Muscle of back (tissue), 3 donors: ENCODE measurements at regions not wholly inside any gene's neighbourhood (a gene's known extent, or its start where the extent isn't known, plus 50 kb on each side); places are given as distances from the start of the nearest gene placed in this dataset.

Experiments used
- DNase-seq, 3 donors: peaks; one replicate each; pipeline versions ENCODE4 v3.0.0 to v3.0.0-alpha.2; 2013

- DNase-seq: no peak
Observed at GRCh38 chr6:105991561-105992314, 94.4 kb upstream of the PRDM1 start.

GRCh38 chr6:105990151-105990550 lies 96.0 kb upstream of the PRDM1 start:
- no peak for DNase-seq

GRCh38 chr6:105988812-105989577 lies 97.1 kb upstream of the PRDM1 start:
- no peak for DNase-seq

GRCh38 chr6:105988321-105988720 lies 97.8 kb upstream of the PRDM1 start:
- no peak for DNase-seq

- DNase-seq: peak in 1 of 3 donors; percentile 39
Observed at GRCh38 chr6:105987516-105987915, 98.6 kb upstream of the PRDM1 start.

- peak in 1 of 3 donors; percentile 22 for DNase-seq
Observed at GRCh38 chr6:105986998-105987397, 99.1 kb upstream of the PRDM1 start.

GRCh38 chr6:105985816-105986632 lies 100.1 kb upstream of the PRDM1 start:
- DNase-seq: peak in 1 of 3 donors; percentile 51

- peak in 1 of 3 donors; percentile 33 for DNase-seq
Observed at GRCh38 chr6:105985098-105985815, 100.9 kb upstream of the PRDM1 start.

- no peak for DNase-seq
Observed at GRCh38 chr6:105983763-105984162, 102.4 kb upstream of the PRDM1 start.

GRCh38 chr6:105982761-105983540 lies 103.2 kb upstream of the PRDM1 start:
- DNase-seq: no peak

- DNase-seq: no peak
Observed at GRCh38 chr6:105981888-105982358, 104.2 kb upstream of the PRDM1 start.

GRCh38 chr6:105981002-105981887 lies 104.9 kb upstream of the PRDM1 start:
- DNase-seq: peak in 1 of 3 donors; percentile 45

GRCh38 chr6:105978974-105979373 lies 107.2 kb upstream of the PRDM1 start:
- DNase-seq: no peak

GRCh38 chr6:105977934-105978504 lies 108.1 kb upstream of the PRDM1 start:
- DNase-seq: no peak

GRCh38 chr6:105974986-105975385 lies 111.2 kb upstream of the PRDM1 start:
- DNase-seq: no peak

GRCh38 chr6:105972440-105972839 lies 113.7 kb upstream of the PRDM1 start:
- DNase-seq: no peak

- no peak for DNase-seq
Observed at GRCh38 chr6:105968603-105969333, 117.4 kb upstream of the PRDM1 start.

GRCh38 chr6:105967917-105968602 lies 118.1 kb upstream of the PRDM1 start:
- DNase-seq: no peak
